Thoracic aorta (tissue), 2 donors: ENCODE measurements at regions not wholly inside any gene's neighbourhood (a gene's known extent, or its start where the extent isn't known, plus 50 kb on each side); places are given as distances from the start of the nearest gene placed in this dataset.

Experiments
- ATAC-seq: fragments of 150-250 bp; one replicate; pipeline ENCODE4 v1.8.0; 2017; ENCODE audit warnings: low read depth; ENCODE audit not compliant: insufficient number of reproducible peaks, low FRiP score
- DNase-seq: peaks from one replicate; pipeline ENCODE4 v3.0.0-alpha.2; 2020; ENCODE audit warnings: low spot score
- H3K27ac ChIP-seq, 2 donors: fragments of 200-600 bp; sonication (generic); 1 replicate in 1 of 2; 2 replicates in 1 of 2; pipeline ENCODE4 v1.5.1; 2016; ENCODE audit warnings: mild to moderate bottlenecking in 2 of 2, moderate library complexity in 2 of 2
- H3K27me3 ChIP-seq: fragments of 200-600 bp; sonication (generic); replicated peaks from 2 replicates; pipeline ENCODE4 v1.6.0; 2016; ENCODE audit warnings: mild to moderate bottlenecking; ENCODE audit not compliant: insufficient read depth
- H3K36me3 ChIP-seq: fragments of 200-600 bp; sonication (generic); one replicate; pipeline ENCODE4 v1.5.1; 2016
- H3K4me1 ChIP-seq, 2 donors: fragments of 200-600 bp; sonication (generic); 1 replicate in 1 of 2; 2 replicates in 1 of 2; pipeline versions ENCODE4 v1.5.1 to v1.6.0; 2016; ENCODE audit warnings: low read depth in 2 of 2, mild to moderate bottlenecking in 1 of 2; ENCODE audit not compliant: control insufficient read depth in 1 of 2
- H3K4me3 ChIP-seq: fragments of 200-600 bp; sonication (generic); 2 replicates; pipeline ENCODE4 v1.5.1; 2016; ENCODE audit warnings: mild to moderate bottlenecking
- H3K9me3 ChIP-seq: fragments of 200-600 bp; sonication (generic); 2 replicates; pipeline ENCODE4 v1.5.1; 2016
- CTCF ChIP-seq: fragments of 200-600 bp; sonication (generic); IDR thresholded peaks from one replicate; pipeline ENCODE4 v1.5.1; 2019; ENCODE audit warnings: antibody characterized with exemption

GRCh38 chr2:236972491-236973342 lies 113.0 kb upstream of the COPS8 start:
- Histone ChIP-seq H3K36me3 (no peaks in the 10 kb centered on the region), H3K4me3 (no peak overlapping the region), H3K27ac (no peak overlapping the region), H3K27me3 (no peaks in the 10 kb centered on the region), H3K9me3 (no peaks in the 10 kb centered on the region), H3K4me1 (no peaks in the 10 kb centered on the region)
- DNase-seq (no peak), ATAC-seq (no peak)
- TF ChIP-seq CTCF = no peak

- H3K27ac ChIP-seq = no peak overlapping the region
- DNase-seq = no peak
These were observed 112.2 kb upstream of the COPS8 start for GRCh38 chr2:236973343-236973980.

GRCh38 chr2:236974148-236974547 lies 111.5 kb upstream of the COPS8 start:
- H3K4me1 ChIP-seq = no peaks in the 10 kb centered on the region
- H3K27ac ChIP-seq = no peak overlapping the region
- no peak overlapping the region for H3K4me3 ChIP-seq
- H3K27me3 ChIP-seq = no peaks in the 10 kb centered on the region
- no peaks in the 10 kb centered on the region for H3K9me3 ChIP-seq
- ATAC-seq (no peak), DNase-seq (no peak)
- TF ChIP-seq CTCF = no peak
- no peaks in the 10 kb centered on the region for H3K36me3 ChIP-seq

More at GRCh38 chr2:236973343-236973980, 112.2 kb upstream of the COPS8 start:
- no peaks in the 10 kb centered on the region for H3K9me3 ChIP-seq
- H3K4me1 ChIP-seq = no peaks in the 10 kb centered on the region
- TF ChIP-seq CTCF = no peak
- no peak for ATAC-seq
- no peaks in the 10 kb centered on the region for H3K27me3 ChIP-seq
- H3K4me3 ChIP-seq = no peak overlapping the region
- H3K36me3 ChIP-seq = no peaks in the 10 kb centered on the region

- Histone ChIP-seq H3K4me1 (no peaks in the 10 kb centered on the region), H3K9me3 (no peaks in the 10 kb centered on the region), H3K27ac (no peak overlapping the region), H3K4me3 (no peak overlapping the region), H3K27me3 (no peaks in the 10 kb centered on the region), H3K36me3 (no peaks in the 10 kb centered on the region)
- DNase-seq (no peak), ATAC-seq (no peak)
- TF ChIP-seq CTCF = no peak
These were observed 110.9 kb upstream of the COPS8 start for GRCh38 chr2:236974752-236975151.

GRCh38 chr2:236975766-236976165 lies 109.9 kb upstream of the COPS8 start:
- Histone ChIP-seq H3K27ac (no peak overlapping the region), H3K4me1 (no peaks in the 10 kb centered on the region), H3K36me3 (no peaks in the 10 kb centered on the region), H3K27me3 (no peaks in the 10 kb centered on the region), H3K9me3 (no peaks in the 10 kb centered on the region), H3K4me3 (no peak overlapping the region)
- ATAC-seq = no peak
- no peak for DNase-seq
- TF ChIP-seq CTCF = no peak
